ENCODE measurements at regions not wholly inside any gene's neighbourhood (a gene's known extent, or its start where the extent isn't known, plus 50 kb on each side); places are given as distances from the start of the nearest gene placed in this dataset.

GRCh38 chr12:45565590-45565989, 163.9 kb upstream of the ARID2 start:
- TF ChIP-seq CTCF (IDR thresholded peaks at IDR 0.05; ENCODE audit: low read length), result no peak
- TF ChIP-seq EZH2 (IDR thresholded peaks at IDR 0.05; ENCODE audit: borderline replicate concordance, low read length), result no peak
